IMR-90 (cell line): ENCODE measurements at regions not wholly inside any gene's neighbourhood (a gene's known extent, or its start where the extent isn't known, plus 50 kb on each side); places are given as distances from the start of the nearest gene placed in this dataset.

ENCODE experiments used
- ATAC-seq: fragments of 200-7000 bp; cut with Tn5 transposase; 2 replicates; pipeline ENCODE4 v1.9.1; 2020; ENCODE audit warnings: low read depth, mild to moderate bottlenecking, moderate library complexity
- BruUV-seq: library from RNA; stranded (reverse); fragments of 400-500 nt; replicated peaks from 2 replicates; lab custom pipeline; 2021; lab: Mats Ljungman, UMichigan
- CTCF ChIA-PET: fragments of 300-600 bp; formaldehyde crosslinking; extraction: SDS; loops from one replicate; lab custom pipeline; 2021; ENCODE audit warnings: antibody characterized with exemption; lab: Yijun Ruan, JAX
- POLR2A ChIA-PET: fragments of 300-600 bp; sonication (Branson Sonifier 250); formaldehyde crosslinking; loops from one replicate; lab custom pipeline; 2022; ENCODE audit warnings: antibody characterized with exemption; ENCODE audit not compliant: unreplicated experiment; lab: Charles Lee
- DNase-seq: peaks from one replicate; pipeline ENCODE4 v3.0.0; 2013
- H2AFZ ChIP-seq: replicated peaks from 2 replicates; pipeline ENCODE3; 2013; ENCODE audit warnings: low read length, mild to moderate bottlenecking; ENCODE audit not compliant: poor library complexity
- H2AK5ac ChIP-seq: 2 replicates; pipeline ENCODE4 v1.6.1; 2013; ENCODE audit warnings: low read depth, low read length, inconsistent platforms
- H2AK9ac ChIP-seq: replicated peaks from 2 replicates; pipeline ENCODE3; 2013; ENCODE audit warnings: mild to moderate bottlenecking, low read depth, low read length, moderate library complexity; ENCODE audit not compliant: poor library complexity
- H2BK120ac ChIP-seq: 2 replicates; pipeline ENCODE4 v1.6.1; 2013; ENCODE audit warnings: low read depth, low read length, inconsistent platforms
- H2BK15ac ChIP-seq: 3 replicates; pipeline ENCODE4 v1.6.1; 2013; ENCODE audit warnings: low read depth, low read length, inconsistent platforms
- H2BK20ac ChIP-seq: 2 replicates; pipeline ENCODE4 v1.6.1; 2013; ENCODE audit warnings: low read depth, mild to moderate bottlenecking, inconsistent platforms, low read length, moderate library complexity
- H2BK5ac ChIP-seq: 2 replicates; pipeline ENCODE4 v1.6.1; 2013; ENCODE audit warnings: mild to moderate bottlenecking, low read depth, low read length, inconsistent platforms; ENCODE audit not compliant: poor library complexity, severe bottlenecking
- H3K14ac ChIP-seq: replicated peaks from 2 replicates; pipeline ENCODE4 v1.6.1; 2013; ENCODE audit warnings: low read depth, low read length, inconsistent platforms
- H3K18ac ChIP-seq: 2 replicates; pipeline ENCODE4 v1.6.1; 2013; ENCODE audit warnings: low read depth, low read length, control low read depth
- H3K23ac ChIP-seq: 2 replicates; pipeline ENCODE4 v1.6.1; 2013; ENCODE audit warnings: low read depth, low read length, inconsistent platforms
- H3K27ac ChIP-seq: 2 replicates; pipeline ENCODE4 v1.5.1; 2013; ENCODE audit warnings: mild to moderate bottlenecking, control low read depth, low read length; ENCODE audit not compliant: insufficient read depth
- H3K27me3 ChIP-seq: 2 replicates; pipeline ENCODE4 v1.6.1; 2013; ENCODE audit warnings: low read length; ENCODE audit not compliant: control insufficient read depth, insufficient read depth
- H3K36me3 ChIP-seq: 2 replicates; pipeline ENCODE4 v1.6.1; 2013; ENCODE audit warnings: low read length, mixed read lengths; ENCODE audit not compliant: control insufficient read depth, insufficient read depth
- H3K4ac ChIP-seq: 2 replicates; pipeline ENCODE4 v1.6.1; 2013; ENCODE audit warnings: low read depth, low read length, inconsistent platforms
- H3K4me1 ChIP-seq: 2 replicates; pipeline ENCODE4 v1.6.1; 2013; ENCODE audit warnings: low read length, mixed read lengths; ENCODE audit not compliant: control insufficient read depth, insufficient read depth
- H3K4me2 ChIP-seq: 2 replicates; pipeline ENCODE4 v1.6.1; 2013; ENCODE audit warnings: low read depth, mild to moderate bottlenecking, control low read depth, low read length, moderate library complexity
- H3K4me3 ChIP-seq: 2 replicates; pipeline ENCODE4 v1.5.1; 2013; ENCODE audit warnings: low read depth, mild to moderate bottlenecking, control low read depth, low read length, moderate library complexity; ENCODE audit not compliant: insufficient read depth
- H3K56ac ChIP-seq: 2 replicates; pipeline ENCODE4 v1.6.1; 2013; ENCODE audit warnings: low read length, inconsistent platforms; ENCODE audit not compliant: insufficient read depth; ENCODE audit errors: extremely low read depth
- H3K79me1 ChIP-seq, 2 experiments: 2 replicates each; pipeline ENCODE4 v1.6.1; 2013; ENCODE audit warnings: low read length in 2 of 2, inconsistent platforms in 1 of 2, low read depth in 1 of 2
- H3K9ac ChIP-seq: 2 replicates; pipeline ENCODE4 v1.6.1; 2013; ENCODE audit warnings: low read depth, low read length, control low read depth
- H3K9me1 ChIP-seq: 2 replicates; pipeline ENCODE4 v1.6.1; 2013; ENCODE audit warnings: low read length, inconsistent platforms; ENCODE audit not compliant: insufficient read depth
- H3K9me3 ChIP-seq: 2 replicates; pipeline ENCODE4 v1.6.1; 2013; ENCODE audit warnings: low read length; ENCODE audit not compliant: control insufficient read depth, insufficient read depth
- H4K20me1 ChIP-seq: 2 replicates; pipeline ENCODE4 v1.6.1; 2013; ENCODE audit warnings: low read length, inconsistent platforms; ENCODE audit not compliant: insufficient read depth
- H4K5ac ChIP-seq: 2 replicates; pipeline ENCODE4 v1.6.1; 2013; ENCODE audit warnings: mild to moderate bottlenecking, low read depth, low read length, control low read depth
- H4K8ac ChIP-seq, 2 experiments: 2 replicates each; pipeline ENCODE4 v1.6.1; 2013; ENCODE audit warnings: low read depth in 2 of 2, low read length in 2 of 2, control low read depth in 1 of 2, inconsistent platforms in 1 of 2
- H4K91ac ChIP-seq: 2 replicates; pipeline ENCODE4 v1.6.1; 2013; ENCODE audit warnings: low read depth, low read length, inconsistent platforms; ENCODE audit not compliant: insufficient read depth
- BHLHE40 ChIP-seq: fragments of 150-350 bp; IDR thresholded peaks from 2 replicates; pipeline ENCODE4 v1.6.1; 2016; ENCODE audit warnings: mild to moderate bottlenecking, low read depth, low read length
- CEBPB ChIP-seq: IDR thresholded peaks from 2 replicates; pipeline ENCODE4 v1.6.1; 2012; ENCODE audit warnings: low read depth, low read length, improper control_type of control experiment
- NFE2L2 ChIP-seq: fragments of 150-350 bp; IDR thresholded peaks from 2 replicates; pipeline ENCODE4 v1.6.1; 2016; ENCODE audit warnings: low read depth, mild to moderate bottlenecking, low read length
- WGBS, 2 experiments: methylation state at CpG; one replicate each; pipeline versions ENCODE4 v1.1.5 to v1.1.7; 2013; ENCODE audit warnings: missing lambda C conversion rate in 2 of 2; ENCODE audit not compliant: insufficient read length in 1 of 2; ENCODE audit errors: extremely low coverage in 2 of 2; 5-methylcytosine and 5-hydroxymethylcytosine counted together
- dilution Hi-C: fragments of 300-500 bp; cut with HindIII; formaldehyde crosslinking; loops from one replicate; pipeline ENCODE4 v1.14.3; 2018; ENCODE audit warnings: low sequenced_read_pairs; ENCODE audit not compliant: unreplicated experiment
- in situ Hi-C: fragments of 300-500 bp; cut with MboI; formaldehyde crosslinking; loops from 3 replicates; pipeline ENCODE4 v1.14.3; 2019; ENCODE audit warnings: low sequenced_read_pairs, inconsistent platforms, mixed read lengths
- intact Hi-C: fragments of 100-400 bp; cut with micrococcal nuclease; formaldehyde crosslinking; loops from 2 replicates; pipeline ENCODE4 v1.10.0; 2022
- TF ChIP-seq, protein P1 (sequence below): conservative IDR thresholded peaks from 2 replicates; pipeline ENCODE4 v1.5.1; 2012; ENCODE audit warnings: mild to moderate bottlenecking, low read depth, low read length, improper control_type of control experiment

DNA sequence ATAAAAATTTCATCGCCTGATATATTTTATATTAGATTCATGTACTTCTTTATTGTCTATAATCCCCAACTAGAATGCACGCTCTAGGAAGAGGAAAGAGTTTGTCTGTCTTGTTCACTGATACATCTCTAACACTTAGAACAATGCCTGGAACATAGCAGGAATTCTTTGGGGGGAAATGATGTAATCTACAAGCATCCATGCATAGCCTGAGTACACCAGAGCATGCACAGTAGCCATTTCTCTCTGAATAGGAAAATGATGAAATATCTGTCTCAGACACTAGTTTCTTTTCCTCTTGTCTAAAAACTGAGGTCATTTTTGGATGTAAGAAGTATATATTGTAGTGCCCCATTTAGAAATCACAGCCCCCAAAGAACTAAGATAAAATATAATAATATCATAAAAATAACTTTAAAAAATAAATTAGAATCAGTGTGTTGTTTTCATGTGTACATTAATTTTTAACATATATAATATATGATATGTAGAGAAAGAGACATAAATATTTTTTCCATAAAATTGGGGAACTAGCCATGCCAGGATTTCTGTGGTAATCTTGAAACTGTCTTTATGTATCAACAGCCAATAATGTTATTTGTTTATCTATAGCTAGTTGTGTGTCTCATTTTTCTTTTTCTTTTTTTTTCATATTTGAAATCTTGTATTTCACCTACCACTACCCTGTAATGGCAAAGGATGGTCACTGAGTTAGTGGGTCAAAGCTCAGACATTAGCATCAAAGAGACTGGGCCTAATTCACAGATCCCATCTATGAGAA, 155.6 kb upstream of the TMCC3 start:
- ChIA-PET POLR2A (no interaction called here), CTCF (no interaction called here)
- H3K36me3 ChIP-seq, result no peaks in the 10 kb centered on the region
- no peak overlapping the region for H3K56ac ChIP-seq
- H3K4me3 ChIP-seq, result no peak overlapping the region
- BruUV-seq, result no TSS peak
- H3K9me3 ChIP-seq, result no peaks in the 10 kb centered on the region
- TF ChIP-seq BHLHE40 (no peak), CEBPB (peak; percentile 36; the same call in 1 of the 2 replicates), NFE2L2 (no peak)
- TF ChIP-seq, protein P1, sequence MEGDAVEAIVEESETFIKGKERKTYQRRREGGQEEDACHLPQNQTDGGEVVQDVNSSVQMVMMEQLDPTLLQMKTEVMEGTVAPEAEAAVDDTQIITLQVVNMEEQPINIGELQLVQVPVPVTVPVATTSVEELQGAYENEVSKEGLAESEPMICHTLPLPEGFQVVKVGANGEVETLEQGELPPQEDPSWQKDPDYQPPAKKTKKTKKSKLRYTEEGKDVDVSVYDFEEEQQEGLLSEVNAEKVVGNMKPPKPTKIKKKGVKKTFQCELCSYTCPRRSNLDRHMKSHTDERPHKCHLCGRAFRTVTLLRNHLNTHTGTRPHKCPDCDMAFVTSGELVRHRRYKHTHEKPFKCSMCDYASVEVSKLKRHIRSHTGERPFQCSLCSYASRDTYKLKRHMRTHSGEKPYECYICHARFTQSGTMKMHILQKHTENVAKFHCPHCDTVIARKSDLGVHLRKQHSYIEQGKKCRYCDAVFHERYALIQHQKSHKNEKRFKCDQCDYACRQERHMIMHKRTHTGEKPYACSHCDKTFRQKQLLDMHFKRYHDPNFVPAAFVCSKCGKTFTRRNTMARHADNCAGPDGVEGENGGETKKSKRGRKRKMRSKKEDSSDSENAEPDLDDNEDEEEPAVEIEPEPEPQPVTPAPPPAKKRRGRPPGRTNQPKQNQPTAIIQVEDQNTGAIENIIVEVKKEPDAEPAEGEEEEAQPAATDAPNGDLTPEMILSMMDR, result no peak
- no peak overlapping the region for H2BK15ac ChIP-seq
- H4K20me1 ChIP-seq, result no peaks in the 10 kb centered on the region
- DNase-seq, result peak; percentile 43
- H3K4me1 ChIP-seq, result no peaks in the 10 kb centered on the region
- no peak overlapping the region for H4K91ac ChIP-seq
- H3K4me2 ChIP-seq, result no peak overlapping the region
- intact Hi-C loops, result no loop called here
- H2AK9ac ChIP-seq, result no peak overlapping the region
- H3K9me1 ChIP-seq, result no peaks in the 10 kb centered on the region
- H4K8ac ChIP-seq, result no peak overlapping the region
- H3K23ac ChIP-seq, result no peak overlapping the region
- 100% methylated on average over 1 of the region's 2 CpGs; no CpG with 5 or more reads in 1 of the 2 experiments for WGBS, 2 experiments
- no peak overlapping the region for H2AK5ac ChIP-seq
- H3K27me3 ChIP-seq, result peaks cover 2% of the 10 kb centered on the region; the same call in 1 of the 2 replicates
- peak; percentile 37; the same call in 1 of the 2 replicates for ATAC-seq
- no peak overlapping the region for H2BK20ac ChIP-seq
- H2BK120ac ChIP-seq, result no peak overlapping the region
- H2BK5ac ChIP-seq, result no peak overlapping the region
- no peak overlapping the region for H3K9ac ChIP-seq
- no peak overlapping the region for H3K4ac ChIP-seq
- dilution Hi-C loops, result no loop called here
- H3K27ac ChIP-seq, result no peak overlapping the region
- no peak overlapping the region for H4K5ac ChIP-seq
- H3K79me1 ChIP-seq, result no peaks in the 10 kb centered on the region
- no peak overlapping the region for H3K14ac ChIP-seq
- H2AFZ ChIP-seq, result no peak overlapping the region
- H3K18ac ChIP-seq, result no peak overlapping the region
- in situ Hi-C loops, result no loop called here
